Limb (tissue), 2 donors: ENCODE measurements at regions not wholly inside any gene's neighbourhood (a gene's known extent, or its start where the extent isn't known, plus 50 kb on each side); places are given as distances from the start of the nearest gene placed in this dataset.

ENCODE experiments used
- DNase-seq, 2 donors: peaks; one replicate each; pipeline ENCODE4 v3.0.0-alpha.2; 2016; ENCODE audit errors: extremely low spot score in 2 of 2

DNA sequence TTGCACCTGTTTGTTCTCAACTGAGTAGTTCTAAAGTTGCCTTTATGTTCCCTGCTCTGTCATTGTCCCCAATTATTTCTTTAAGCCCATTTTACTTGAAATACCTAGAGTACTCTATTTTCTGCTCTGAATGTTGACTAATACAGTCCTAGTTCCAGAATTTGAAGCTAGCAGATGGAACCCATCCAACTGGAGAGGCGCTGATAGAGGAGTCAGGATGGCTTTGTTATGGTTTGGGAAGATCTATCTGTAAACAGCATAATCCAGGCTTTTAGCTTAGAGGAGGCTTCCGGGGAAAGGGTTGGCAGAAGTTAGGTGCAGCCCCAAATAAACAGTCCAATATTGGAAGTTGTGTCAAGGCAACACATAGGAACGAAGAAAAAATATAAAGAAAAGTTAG, 927.7 kb downstream of the TFAP2A start:
- no peak for DNase-seq

DNA sequence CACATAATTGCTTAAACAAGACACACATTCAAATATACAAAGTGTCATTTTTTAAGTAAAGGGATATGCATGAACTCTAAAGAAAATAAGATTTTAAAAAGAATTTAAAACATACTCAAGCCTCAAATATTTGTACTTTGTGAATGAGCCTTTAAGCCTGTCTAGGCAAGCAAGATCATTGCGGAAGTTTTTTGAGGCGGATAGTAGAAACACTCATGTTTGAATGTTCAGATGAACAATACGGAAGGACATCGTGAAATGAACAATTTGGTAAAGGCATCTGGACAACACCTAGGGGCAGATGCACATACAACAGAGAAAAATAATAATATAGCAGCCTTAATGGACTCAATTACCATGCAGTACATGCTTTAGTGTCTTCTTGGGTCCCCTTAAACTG, 928.9 kb downstream of the TFAP2A start:
- DNase-seq, result no peak

DNA sequence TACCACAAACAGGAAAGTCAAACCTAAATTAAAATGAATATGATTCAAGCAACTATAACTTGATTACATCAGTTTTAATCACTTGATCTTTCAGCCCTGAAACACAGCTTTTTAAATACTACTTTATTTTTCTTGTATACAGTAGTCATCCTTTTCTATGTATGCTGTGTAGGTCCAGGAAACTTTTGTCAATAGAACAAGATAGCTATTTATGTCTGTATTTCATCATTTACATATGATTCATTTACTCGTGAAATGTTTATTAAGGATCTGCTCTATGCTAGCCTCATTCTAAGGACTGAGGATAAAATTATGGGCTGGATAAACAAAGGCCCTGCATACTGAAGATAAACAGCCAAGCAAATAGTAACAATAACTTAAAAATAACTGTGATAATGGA, 930.2 kb downstream of the TFAP2A start:
- DNase-seq, result no peak

DNA sequence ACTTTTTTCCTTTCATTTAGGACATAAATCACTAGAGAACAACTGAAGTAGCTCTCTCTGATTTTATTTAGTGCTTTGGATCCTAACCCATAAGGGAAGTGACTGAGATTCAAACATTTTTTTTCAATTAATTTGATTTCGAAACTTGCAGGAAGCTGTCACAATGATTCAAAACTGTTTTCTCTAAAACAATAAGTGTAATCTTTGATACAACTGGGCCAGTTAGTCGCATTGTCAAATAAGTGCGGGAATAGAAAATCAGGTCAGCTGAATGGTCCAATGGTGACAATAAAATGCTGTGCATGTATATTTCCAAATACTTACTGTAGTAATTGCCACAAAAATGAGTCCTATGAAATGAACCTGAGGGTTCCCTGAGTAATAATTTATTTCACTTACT, 930.8 kb downstream of the TFAP2A start:
- no peak for DNase-seq

DNA sequence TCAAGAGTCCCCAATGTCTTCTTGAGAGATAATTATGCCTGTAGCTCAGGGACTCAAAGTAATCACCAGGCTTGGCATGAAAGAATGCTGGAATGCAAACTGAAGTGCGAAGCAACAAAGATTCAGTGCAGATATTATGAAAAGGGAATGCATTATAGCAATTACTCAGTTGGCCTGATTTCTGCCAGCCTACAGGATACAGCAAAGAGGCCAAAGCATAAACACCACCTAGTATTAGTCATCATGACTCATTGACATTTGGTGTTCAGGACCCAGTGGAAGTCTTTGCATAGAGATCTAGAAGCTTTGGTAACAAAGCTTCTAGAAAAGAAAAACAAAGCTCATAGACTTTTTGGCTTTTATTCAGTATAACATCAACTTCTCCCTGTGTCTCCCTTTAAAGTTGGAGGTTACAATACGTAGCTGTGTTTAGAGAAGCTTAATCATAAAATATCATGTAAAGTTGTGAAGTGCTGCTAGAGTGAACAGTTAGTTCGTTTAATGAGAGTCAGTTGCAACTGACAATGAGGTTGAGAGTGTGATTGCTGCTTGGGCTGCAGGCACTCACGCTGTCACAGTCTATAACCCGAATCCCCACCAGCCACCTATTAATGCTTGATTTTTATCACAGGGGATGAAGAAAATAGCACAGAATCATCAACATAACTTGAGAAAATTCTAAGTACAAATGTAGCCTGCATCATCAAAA, 932.7 kb downstream of the TFAP2A start:
- DNase-seq, result no peak

DNA sequence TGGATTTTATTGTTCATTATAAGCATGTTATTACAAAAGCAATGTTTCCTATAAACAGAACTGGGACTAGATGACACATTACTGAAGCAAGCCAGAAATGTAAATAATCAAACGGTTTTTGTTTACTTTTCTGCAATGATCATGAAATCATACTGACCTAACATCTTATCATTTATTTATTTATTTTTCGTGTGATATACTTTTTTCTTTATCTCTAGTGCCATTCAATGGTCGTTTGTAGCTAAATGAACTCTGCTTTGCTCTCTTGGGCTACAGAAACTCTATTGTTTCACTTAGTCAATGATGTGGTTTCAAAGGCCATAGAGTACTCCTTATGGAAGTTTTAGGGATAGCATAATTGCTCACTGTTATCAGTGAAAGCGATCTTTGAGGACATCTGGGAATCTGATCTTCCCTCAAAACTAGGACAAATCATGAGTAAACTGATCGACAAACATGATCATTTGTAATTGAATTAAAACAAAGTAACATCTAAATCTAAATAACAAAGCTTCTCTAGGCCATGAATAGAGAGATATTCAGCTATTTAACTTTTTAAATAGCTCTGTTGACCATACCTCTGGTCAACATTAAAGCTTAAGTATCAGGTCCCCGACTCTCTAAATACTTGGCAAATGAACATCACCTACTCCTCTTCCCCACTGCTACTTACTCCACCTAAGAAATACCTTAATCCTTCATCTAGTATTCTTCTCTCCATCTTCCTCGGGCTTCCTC, 933.4 kb downstream of the TFAP2A start:
- no peak for DNase-seq

DNA sequence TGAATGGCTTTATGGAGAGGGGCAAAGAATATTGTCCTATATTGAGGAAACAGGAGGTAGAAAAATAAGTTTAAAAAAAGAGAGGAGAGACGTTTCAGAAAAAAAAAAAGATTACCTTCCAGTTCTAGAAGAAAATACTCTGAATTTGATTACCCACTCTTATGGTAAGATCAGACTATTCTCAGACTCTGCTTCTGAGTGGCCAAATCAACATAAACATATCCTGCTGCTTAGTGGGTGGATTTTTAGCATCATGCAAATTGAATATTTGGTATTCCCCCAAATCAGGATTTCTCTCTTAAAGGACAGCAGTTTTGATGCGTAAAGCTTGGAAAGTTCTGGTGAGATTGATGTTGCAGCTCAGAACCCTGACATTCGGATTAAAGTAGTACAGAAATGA, 946.6 kb downstream of the TFAP2A start:
- DNase-seq, result no peak

DNA sequence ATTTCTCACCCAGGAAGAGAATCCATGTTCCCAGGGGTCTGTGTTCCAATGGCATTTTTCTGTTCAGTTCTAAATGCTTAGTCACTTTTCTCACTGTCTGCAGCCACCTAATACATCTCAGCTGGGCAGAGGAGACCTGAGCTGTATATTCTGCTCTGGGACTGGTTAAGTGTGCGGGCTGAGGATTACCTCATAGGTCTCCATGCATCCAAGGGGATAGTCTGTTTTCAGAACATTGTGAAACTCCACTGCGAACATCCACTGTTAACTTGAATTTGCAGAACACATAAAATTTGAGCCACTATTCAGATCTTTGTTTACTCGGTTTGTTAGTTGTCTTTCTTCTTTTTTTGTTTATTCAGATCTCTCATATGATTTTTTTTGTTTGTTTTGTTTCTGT, 947.1 kb downstream of the TFAP2A start:
- DNase-seq, result no peak

DNA sequence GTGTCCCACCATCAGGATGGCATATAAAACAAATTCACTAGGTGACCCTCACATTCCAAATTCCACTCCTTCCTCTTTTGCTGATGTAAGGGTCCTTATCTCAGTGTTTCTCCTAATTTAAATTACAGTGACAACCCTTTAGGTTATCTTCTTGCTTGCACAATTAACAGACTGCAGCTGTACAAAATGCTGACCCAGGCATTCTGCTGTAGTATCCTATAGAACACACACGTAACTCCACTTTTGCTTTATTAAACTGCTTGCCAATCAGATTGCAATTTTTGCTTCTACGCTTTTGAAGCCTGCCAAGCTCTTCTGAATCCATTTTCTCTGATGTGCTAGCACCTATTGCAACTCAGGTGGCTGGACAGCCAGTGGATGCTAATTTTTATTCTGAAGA, 950.3 kb downstream of the TFAP2A start:
- DNase-seq, result no peak

DNA sequence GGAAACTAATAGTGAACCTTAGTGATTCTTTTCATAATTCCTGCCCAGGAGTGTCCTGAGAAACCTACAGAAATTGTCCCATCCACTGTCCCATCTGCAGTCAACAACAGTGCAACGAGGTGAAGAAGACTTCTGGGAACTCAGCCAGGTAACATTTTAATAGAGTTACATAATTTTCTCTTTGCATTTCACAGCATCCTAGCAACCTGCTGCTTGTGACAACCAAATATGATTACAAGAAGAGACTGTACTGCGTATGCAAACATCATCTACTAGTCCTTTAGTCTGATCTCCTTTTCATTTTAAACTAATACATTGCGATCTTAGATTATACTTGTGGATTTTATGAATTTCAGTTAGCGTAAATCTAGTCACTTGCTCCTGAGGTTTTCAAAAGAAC, 951.6 kb downstream of the TFAP2A start:
- DNase-seq, result no peak

DNA sequence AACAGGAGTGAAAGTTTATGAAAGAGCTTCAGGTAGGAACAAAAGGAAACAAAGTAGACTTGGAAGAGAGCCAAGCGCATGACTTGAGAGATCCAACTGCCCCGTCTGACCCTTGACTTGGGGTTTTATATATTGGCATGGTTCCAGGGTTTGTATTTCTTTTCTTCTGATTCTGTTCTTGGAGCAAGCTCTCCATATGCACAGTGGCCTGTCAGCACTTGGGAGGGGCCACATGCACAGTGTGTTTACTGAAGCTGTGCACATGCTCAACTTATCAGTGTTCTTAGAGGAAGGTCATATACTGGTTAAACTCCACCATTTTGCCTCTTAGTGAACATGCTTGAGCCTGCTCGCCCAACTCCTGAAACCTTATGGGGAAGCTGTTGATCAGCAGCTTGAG, 953.7 kb downstream of the TFAP2A start:
- DNase-seq, result no peak

DNA sequence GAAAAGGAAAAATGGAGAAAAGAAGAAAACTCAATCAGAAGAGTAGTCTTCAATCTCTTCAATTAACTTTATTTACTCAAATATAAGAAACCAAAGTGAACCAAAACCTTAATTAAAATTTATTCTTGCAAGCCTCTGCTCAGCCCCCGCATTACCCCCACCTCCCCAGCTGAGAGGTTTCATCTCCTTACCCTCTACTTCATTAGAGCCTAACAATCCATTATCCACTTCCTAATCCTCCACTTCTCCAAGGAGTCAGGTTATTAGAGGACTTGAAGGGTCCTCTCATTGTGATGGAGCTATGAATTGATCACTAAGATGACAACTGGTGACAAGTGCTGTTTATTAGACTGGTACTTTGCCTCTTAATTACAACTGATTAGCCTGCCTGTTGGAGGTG, 956.5 kb downstream of the TFAP2A start:
- no peak for DNase-seq

DNA sequence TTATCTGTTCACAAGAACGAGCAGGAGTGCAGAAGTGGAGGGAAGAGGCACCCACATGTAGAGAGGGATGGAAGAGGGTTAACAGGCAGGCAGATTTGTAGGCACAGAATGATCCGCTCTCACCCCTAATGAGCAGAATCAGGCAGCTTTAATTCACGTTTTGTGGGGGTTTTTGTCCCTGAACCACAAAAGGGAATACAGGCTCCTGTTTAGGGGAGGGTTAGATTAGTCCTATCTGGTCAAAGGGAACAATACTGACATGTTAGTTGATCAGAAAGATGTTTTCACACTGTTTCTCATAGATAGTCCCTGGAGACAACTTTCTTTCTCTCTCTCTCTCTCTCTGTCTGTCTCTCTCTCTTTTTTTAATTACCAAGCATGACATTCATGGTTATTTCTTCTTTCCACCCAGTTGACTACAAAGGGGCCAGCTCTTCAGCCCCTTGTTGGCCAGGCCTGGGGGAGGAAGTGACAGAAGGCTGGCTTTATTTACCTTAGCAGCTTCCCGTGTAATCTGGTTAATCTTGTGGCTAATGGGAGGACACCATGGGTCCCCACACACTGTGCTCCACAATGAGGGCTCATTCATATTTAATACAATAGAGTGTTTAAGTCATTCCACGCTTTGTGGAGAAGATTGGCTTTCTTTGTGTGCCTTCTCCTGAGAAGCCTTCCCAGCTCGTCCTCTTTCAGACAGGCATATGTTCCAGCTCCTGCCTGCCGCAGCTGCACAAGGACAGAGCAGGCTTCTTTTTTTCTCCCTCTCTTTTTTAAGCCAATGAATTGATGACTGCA, 958.8 kb downstream of the TFAP2A start:
- DNase-seq, result no peak

DNA sequence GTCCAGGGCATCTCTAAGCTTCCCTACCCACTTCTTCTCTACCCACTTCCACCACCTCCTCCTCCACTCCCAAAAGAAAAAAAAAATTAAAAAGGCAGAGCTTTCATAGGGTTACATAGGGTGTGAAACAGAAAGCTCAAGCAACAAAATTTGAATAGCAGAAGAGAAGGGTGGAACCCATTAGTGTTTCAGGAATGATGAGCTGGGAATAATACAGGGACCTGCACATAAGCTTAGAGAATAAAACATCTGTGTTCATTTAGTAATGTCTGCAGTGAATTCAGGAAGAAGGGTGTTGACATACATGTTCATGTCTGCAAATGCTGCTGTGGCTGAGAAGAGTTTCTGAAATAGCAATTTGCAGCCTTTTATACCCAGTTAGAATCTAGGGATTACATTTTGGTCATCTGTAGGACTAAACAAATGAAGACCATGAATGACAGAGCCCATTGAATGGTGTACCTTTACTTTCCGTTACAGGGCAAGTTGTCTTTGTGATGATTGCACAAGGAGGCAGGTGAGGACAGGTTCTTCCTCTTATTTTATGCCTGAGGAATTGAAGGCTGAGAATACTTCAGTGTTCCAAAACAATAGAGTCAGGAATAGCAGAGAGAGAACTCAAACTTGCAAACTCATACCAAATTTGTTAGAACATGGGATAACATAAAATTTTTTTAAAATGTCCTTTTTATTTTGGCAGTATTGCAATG, 975.1 kb downstream of the TFAP2A start:
- DNase-seq, result no peak

DNA sequence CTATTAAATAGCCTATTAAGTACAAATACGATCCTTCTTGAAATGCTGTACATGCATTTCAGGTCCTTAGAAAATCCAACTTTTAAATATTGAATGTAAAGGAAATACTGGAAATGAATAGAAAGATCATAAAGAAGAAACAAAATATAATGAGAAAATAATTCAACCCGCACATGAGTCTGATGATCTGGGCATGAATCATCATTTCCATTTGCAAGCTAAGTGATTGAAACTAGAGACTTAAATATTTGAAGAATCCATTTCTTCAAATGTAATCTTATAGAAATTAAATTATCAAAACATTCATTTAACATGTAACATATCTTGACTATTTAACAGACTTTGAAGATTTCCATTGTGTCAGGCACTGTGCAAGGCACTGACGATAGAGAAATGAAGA, 977.0 kb downstream of the TFAP2A start:
- DNase-seq, result no peak

DNA sequence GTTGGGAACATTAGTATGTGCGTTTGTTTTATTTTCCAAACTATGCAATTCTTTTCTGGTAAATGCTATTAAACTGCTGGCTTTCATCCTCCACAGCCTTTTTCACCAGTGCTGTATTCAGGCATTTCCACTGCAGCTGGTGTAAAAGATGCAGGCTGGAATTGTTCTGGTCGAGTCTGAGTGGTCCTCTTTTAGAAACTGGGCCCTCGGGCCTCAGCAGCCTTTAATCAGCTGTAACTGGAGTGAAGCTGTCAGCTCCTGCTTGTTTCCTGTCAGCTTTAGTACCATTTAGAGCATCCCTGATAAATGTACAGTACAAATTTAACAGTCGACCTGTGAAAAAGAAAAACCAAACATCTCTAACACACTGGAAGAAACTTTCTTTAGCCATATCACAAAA, 979.6 kb downstream of the TFAP2A start:
- DNase-seq, result no peak

DNA sequence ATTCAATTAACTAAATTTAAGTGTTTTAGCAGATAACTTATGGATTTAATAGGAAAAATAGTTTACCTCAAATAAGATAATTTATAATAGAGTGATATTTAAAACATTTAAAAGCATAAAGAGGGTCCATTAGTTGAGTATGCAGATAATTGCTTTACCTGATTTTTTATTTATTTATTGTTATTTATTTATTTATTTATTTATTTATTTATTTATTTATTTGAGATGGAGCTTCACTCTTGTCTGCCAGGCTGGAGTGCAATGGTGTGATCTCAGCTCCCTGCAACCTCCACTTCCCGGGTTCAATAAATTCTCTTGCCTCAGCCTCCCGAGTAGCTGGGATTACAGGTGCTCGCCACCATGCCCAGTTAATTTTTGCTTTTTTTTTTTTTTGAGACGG, 982.9 kb downstream of the TFAP2A start:
- DNase-seq, result no peak

DNA sequence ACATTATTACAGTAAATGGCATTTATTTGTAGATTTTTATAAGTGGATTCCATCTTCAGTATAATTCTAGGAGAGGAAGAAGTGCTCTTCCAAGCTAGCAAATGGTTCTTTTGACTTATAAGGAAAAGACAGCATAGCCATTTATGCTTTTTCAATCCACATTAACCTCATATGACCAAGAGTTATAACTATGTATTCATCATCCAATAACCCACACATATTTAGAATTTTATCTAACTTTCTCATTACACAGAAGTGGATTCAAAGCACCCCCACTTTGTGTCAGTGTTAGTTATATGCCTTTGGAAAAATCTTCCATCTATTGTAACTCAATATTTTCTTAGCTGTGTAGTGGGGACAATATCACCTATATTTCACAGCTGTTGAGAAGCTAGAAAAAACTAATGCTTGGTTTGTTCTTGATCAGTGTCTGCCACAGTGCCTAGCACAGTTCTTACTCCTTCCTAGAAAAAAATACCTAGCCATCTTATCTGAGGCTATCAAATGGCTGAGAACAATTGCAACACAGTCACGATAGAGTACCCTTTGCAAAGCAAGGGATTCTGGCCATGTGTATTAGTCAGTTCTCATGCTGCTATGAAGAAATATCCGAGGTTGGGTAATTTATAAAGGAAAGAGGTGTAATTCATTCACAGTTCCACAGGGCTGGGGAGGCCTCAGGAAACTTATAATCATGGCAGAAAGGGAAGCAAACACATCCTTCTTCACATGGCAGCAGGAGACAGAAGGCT, 986.3 kb downstream of the TFAP2A start:
- no peak for DNase-seq

DNA sequence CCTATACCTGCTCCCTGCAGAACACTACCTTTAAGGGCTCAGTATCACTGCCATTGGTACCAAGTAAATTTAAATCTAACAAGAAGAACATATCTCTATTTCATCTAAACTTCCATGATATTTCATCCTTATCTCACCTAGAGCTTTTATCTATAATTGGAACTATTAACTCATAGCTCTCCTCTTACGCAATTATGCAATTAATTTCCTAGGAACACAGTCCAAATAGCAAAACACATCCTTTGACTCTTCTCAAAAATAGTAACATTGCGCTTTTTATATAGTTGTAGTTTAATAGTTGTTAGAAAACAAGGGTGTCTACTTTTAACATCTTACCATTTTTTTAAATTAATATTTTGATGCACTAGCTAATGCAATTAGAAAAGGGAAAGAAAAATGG, 986.8 kb upstream of the SLC35B3 start:
- DNase-seq, result no peak

DNA sequence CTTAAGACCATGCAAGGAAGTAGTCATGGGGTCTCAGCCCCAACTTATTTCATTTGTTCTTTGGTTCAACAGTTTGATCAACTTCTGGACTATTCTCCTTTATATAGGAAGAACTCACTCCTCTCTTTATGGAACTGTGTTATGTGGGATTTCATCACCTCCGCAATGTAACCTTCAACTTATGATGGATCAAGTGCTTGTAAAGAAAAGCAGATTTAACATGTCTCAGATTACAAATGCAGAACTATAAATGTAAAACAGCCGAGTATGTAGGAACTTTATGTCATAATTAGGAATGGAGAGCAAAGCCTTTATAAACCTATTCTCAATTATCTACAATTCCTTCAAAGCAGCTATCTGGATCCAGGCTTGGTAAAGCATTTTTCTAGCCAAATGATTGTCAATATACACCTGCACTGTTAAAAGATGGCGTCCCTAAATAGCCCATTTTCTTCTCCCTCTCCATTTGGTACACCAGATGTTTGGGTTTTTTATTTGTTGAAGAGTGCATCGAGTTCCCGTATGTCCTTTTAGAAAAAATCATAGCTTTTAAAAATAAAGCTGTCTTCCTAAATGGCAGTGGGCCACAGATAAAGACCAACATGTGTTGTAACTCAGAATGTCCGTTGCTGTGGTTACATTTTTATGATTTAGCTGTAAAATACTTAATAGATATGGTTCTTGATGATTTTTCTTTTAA, 985.1 kb upstream of the SLC35B3 start:
- DNase-seq, result no peak

DNA sequence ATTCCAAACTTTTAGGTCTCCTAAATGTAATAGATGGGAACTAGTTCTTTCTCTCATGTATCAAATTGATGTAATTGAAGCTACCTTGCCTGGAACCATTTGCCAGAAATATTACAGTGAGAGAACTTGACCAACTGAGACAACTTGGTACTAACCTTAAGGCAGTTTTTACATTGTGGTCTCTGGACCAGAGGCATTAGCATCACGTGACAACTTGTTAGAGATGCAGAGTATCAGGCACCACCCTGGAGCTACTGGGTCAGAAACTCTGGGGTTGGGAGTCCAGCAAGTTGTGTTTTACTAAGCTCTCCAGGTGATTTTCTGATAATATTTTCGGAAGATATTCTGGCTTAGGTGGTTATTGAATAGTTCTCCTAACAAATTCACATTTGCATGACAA, 982.1 kb upstream of the SLC35B3 start:
- no peak for DNase-seq
